ENCODE measurements at regions not wholly inside any gene's neighbourhood (a gene's known extent, or its start where the extent isn't known, plus 50 kb on each side); places are given as distances from the start of the nearest gene placed in this dataset.
"Not testable (repeated sequence)": the region's sequence is repeated elsewhere in the genome, so short reads cannot be mapped to it uniquely, and the experiment has no call there.

DNA sequence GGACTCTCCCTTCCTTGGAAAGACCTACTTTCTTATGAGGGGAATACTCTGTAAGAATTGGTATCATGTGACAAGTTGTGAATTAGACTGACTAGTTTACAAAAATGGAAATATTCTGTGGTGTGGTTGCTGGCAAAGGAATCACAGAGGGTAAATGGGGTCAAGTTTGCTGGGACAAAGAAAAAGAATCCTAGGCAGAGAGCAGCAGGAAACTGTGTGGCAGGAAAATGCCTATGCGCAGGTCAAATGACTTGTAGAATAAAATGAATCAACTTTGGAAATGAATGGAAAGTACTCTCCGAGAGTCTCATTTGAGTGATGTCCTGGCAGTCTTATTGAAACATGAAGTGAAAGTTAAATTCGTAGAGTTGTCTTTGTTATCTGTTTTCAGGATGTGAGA is 1250.7 kb downstream of the UQCRFS1 start:
- DNase-seq, result no peak

DNA sequence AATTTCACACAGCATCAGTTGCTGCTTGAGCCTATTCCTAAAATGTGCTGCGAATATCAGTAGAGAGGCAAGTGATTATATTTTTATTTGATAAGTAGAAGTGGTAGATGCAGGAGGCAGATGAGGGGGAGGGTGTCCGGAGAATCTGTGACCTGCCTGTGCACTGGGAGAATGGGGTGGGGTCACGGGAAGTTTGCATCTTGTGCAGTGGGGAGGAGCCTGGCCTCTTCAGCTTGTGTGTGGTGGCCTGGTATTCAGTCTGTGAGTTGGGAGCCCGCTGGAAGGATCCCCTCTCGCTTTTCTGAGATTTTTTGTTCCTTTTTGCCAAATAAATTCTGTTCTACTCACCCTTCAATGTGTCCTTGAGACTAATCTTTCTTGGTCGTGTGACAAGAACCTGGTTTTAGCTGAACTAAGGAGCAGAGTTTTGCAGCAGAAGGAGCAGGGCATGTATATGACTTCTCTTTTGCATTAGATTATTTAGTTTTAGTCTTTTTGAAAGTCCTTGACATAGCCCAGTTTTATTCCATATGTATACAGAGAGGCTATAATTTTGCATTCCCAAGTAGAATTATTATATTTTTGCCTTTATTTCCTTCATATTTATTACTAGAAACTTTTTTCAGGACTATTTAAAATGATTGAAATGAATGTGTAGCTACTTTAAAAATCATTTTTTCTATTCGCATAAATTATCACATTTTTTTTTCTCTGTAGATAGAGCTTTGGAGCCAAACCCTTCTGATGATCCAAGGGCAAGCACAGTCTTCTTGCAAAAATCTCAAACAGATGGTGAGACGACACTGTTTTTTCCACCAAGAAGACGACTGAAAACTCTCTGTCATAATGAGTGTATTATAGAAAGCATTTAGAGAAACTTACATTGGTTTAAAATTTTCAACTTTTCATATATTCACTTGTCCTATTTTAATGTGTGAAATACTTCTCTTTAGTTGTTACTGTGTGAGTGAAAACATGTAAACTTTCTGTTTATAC is 1257.2 kb downstream of the UQCRFS1 start:
- no peak for DNase-seq

DNA sequence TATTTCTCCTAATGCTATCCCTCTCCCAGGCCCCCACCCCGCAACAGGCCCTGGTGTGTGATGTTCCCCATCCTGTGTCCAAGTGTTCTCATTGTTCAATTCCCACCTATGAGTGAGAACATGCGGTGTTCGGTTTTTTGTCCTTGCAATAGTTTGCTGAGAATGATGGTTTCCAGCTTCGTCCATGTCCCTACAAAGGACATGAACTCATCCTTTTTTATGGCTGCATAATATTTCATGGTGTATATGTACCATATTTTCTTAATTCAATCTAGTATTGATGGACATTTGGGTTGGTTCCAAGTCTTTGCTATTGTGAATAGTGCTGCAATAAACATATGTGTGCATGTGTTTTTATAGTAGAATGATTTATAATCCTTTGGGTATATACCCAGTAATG is 1270.3 kb downstream of the UQCRFS1 start:
- not testable (repeated sequence) for DNase-seq

DNA sequence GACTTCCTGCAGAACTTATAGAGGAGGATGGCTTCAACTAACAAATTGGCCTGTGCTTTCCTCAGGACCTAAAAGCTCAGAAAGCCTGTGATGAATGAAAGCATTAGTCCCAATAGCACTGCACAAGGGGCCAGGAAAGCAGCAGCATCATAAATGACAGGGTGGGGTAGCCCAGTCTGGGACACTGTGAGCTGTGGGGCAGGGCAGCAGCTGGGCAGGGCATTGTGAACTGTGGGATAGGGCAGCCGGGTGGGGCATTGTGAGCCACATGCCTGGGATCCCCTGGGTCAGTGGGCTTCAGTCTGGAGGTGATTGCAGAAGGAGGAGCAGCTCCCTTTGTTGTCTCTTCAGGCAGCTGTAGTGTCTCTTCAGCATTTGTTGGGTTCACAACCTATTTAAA is 1276.8 kb downstream of the UQCRFS1 start:
- DNase-seq, result no peak

DNA sequence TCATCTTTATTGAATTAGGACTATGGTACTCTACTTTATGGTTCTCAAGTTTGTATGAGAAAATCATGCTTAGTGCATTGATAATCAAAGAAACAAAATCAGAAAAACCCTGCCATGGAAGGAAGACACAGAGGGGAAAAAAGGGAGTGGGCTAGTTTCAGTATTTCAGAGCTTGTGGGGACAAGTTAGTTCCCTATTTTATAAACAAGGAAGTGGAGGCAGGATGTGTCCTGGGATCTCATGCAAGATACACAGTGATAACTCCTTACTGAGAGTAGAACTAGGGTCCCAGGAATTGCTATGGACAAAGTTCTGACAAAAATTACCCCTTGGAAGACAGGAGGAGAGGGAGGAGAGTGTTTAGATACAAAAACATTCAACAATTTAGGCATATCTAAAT is 1277.3 kb downstream of the UQCRFS1 start:
- no peak for DNase-seq

DNA sequence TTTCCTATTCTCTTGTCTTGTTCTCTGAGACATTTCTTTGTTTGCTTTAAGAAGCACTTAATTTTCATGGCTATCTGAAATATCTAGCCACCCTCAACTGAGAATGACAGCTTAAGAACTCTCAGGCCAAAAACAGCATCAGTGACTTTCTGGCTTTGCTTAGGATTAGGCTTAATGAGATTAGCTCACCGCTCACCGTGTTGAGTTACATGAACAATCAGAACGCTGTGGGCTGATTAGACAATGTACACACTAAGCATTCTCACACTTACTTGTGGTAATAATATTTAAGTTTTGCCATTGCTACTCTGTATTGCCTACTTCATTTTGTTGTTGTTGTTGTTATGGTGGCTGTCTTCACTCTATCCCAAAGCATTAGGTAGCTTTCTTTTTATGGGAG is 1283.6 kb downstream of the UQCRFS1 start:
- no peak for DNase-seq

DNA sequence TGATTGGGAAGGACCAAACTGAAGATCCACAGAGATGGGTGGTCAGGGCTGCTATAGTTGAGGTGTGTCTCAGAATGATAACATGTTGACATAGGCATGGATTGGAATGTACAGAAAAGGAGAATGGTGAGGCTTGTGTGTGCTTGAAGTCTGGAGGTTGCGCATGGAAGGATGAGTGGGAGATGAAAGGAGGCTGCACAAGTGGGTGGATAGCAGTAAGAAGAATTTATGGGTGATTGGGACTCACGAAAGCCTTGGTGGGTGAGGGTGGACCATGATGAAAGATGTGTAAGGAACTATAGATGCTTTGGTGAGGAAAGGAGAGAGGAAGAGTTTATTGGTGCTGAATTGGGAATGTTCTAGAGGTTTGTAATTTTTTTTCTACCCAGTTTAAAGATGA is 1287.7 kb downstream of the UQCRFS1 start:
- no peak for DNase-seq

DNA sequence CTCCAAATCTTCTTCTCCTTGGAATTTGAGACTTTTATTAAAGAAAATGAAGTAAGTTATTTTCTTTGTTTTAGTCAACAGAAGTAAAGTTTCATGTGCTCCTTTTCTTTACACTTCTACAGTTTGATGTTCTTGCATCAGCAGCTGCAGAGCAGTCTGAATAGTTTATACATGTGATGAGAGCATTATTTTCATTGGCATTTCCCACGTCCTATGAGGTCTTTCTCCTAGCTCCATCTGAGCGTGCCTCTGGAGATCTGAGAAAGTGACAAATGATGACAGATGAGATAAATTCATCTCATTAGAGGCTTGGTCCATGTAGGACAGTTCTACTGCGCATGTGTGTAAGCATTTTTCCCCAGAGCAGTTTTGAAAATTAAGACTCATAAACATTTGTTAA is 1290.0 kb downstream of the UQCRFS1 start:
- no peak for DNase-seq

DNA sequence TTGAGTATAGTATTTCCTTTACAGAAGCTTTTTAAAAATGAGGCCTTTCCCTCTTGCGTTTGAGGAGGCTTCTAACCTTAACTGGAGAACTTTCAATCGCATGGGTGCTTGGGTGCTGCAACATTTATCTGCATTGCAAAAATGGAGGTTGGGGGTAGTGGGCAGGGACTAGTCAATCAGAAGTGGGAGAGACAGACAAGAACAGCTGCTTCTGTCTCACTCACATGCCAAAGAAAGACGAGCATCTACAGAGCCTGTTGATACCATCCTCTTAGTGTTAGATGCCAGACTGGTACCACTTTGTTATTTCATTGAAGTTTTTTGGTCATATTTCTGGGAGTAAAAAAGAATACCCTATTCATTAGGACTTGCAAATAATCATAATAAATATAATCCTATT is 1292.2 kb downstream of the UQCRFS1 start:
- DNase-seq, result no peak

DNA sequence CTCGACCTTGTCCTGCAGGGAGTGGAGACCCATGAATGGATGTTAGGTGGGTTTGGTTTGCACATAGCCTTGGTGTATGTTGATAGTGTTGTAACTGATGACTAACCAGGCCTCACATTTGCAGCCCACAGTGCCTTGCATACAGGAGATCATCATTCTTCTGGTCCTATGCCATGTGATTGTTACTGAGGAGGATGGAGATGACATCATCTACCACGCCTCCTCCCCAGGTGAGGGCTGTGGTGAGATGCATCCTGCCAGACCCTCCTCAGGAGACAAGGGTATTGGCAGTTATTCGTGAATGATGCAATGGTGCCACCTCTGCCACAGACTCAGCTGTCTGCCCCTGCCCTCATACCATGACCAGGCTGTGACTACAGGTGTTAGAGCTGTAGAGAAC is 1294.1 kb downstream of the UQCRFS1 start:
- no peak for DNase-seq

DNA sequence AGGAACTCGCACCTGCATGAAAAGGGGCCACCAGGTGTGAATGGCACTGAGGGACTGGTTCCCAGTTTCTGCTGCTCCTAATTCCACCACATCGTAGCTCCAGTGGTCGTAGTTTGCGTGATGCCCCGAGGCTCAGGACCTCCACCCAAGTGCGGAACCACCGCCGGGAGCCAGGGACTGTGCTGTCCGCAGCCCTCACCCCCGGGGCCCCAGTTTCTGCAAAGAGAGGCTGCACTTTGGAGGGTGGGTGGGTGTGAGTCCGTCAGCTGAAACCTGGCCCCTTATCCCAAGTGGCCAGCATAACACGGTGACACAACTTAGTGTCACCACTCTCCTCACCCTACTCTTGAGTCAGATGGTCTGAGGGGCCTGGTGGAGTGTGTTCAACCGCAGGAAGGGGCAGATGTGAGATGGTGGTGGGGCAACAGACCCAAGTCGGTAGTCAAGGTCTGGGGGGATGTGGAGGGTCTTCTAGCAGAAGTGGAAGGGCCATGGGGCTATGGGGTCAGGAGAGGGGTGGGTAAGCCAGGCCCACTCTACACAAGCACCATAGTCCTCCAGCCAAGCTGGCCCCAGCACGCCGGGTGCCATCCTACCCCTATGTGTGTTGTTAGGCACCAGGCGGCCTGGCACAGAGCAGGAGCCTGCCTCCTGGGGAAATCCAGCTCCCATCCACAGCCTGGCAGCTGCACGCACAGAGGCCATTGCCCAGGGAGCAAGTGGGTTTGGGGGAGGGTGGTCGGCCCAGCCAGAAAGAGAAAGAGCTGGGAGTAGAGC is 1301.6 kb downstream of the UQCRFS1 start:
- no peak for DNase-seq

DNA sequence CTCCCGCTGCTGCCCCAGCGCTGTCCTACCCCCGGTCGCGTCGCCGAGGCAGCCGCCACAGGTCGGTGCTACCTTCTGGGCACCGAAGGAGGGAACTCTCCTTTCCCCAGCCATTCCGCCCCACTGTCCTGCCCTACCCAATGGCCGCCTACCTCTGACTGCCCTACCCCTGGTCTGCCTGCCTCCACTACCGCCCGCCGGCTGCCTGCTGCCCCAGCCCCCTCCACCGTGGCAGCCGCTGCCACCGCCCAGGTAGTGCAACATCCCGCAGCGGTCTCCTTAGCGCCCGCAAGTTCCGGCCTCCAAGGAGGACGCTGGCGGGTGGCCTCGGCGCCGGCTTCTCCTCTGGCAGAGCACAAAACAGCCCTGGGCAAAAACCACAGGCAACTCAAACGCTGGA is 1303.1 kb downstream of the UQCRFS1 start:
- DNase-seq, result no peak

DNA sequence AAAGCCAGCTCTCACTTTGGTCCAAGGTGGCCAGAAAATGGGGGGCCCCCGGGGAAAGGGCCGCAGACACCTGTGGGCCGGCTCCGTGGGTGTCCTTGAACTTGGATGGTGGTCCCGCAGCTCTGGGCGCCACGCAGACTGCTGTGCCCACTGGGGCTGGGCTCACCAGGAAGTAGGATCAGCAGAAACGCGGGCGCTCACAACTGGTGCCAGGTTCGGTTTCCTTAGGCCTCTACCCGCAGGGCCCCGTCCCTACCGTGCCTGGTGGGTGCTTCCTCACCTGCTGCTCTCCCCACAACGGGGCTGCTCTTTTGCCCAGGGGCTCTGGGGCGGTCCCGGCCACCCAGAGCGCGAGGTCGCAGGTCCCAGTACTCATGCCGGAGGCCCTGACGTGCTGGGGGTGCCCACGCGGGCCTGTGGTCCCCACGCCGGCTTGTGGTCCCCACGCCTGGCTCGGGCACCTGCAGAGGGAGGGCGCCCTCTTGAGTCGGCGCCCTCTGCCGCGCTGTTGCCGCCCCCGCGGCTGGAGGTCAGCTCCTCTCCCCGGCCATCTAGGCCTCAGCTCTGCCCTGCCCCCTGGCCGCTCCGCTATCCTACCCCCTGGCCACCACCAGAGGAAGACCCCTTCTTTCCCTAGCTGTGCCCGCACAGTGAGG is 1303.6 kb downstream of the UQCRFS1 start:
- DNase-seq, result no peak

DNA sequence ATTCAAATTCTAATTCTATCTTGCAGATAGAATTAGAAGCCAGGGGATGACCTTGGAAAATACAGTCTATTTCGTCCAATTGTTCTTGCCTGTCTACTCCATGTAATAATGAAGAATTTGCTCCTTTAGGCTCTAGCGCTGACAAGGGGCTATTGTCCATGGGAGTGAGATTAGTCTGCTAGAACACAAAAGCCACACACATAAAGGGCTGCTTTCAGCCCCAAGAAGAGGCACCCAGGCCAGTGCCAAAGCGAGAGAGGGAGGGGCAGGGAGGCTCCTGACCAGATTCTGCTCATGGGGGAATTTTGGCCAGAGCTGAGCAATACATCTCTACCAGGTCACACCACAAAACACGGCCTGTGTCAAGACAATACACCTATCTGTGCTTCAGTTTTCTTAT is 1306.9 kb downstream of the UQCRFS1 start:
- no peak for DNase-seq

DNA sequence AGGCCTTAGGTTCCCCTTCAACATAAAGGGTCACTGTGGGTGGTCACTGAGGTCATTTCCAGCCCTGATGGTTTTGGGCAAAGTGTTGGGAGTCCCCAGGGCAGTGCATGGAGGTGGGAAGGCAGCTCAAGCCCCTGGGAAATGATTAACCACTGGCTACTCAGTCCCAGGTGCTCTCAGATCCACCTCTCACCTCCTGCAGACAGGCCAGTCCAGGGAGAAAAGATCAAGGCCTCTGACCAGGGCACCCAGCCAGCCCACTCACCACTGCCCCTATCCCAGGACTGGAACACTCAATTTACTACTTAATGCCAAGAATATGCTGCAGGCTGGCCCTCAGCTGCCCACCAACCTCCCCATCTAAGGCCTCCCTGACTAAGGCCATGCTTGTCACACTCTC is 1307.9 kb downstream of the UQCRFS1 start:
- DNase-seq, result no peak

DNA sequence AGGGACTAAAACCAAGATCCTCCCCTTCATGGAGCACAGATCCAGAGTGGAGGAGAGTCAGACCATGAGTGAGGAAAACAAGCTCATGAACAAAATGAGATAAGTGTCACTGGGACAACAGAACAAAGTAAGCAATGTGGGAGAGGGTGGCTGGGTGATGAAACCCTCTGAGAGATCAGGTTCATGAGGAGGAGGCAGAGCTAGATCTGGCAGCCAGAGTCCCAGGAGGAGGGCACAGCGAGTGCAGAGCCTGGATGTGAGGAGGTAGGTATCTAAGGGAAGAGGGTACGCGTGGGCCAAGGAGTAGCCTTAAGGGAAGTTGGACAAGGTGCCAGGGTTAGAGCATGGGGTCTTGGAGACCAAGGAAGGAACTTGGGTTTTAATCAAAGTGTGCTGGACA is 1311.9 kb downstream of the UQCRFS1 start:
- DNase-seq, result no peak

DNA sequence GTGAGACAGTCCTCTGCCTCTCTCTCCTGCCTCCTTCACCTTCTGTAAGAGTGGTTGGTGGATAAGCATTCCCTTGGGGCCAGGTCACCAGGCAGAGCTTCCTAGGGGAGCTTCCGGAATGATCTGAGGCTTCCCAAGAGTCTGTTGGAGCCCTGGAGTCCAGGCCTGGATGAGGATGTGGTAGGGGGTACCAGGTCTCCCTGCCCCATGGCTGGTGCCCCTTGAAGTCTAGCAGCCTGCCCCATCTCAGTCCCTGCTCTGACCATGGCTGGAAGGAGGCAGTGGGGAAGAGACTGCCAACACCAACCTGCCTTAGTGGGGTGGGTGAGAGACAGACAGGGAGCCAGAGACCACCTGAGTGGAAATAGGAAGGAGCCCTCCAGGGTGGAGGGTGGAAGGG is 1316.9 kb downstream of the UQCRFS1 start:
- no peak for DNase-seq

DNA sequence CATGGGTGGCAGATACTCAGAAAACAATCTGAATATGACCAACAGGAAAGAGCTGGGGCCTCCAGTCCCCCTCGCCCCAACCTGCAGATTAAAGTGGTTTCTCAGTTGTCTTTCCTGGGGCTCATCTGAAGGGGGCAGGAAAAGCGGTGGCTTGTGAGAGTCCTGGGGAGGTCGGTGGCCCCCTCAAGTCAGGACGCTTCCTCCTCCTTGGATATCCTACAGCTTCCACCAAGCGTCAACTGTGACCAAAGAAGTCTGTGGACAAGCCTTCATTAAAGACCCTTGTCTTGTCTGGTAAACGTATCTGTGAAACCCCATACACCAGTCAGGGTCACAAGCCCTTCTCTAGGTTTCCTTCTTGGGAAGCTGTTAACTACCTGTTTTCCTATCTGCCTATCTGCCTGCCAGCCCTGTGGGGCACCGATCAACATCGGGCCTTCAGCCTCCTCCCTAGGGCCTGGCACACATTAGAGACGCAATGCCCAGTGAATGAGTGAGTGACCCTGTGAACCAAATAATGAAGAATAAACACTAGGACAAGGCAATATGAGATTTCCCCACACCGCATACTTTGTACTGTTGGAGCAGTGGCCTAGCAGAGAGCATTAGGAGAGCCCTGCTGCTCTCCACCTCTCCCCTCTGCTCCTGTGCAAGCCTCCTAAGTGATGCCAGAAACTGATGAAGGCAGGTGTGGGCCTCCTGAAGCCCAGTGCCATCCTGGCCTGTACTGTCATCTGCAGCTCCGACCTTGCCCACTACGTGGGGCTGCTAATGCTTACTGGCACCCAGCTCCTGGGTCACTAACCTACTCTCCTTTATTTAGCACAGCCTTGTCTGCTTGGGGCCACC is 1317.8 kb downstream of the UQCRFS1 start:
- DNase-seq, result no peak

DNA sequence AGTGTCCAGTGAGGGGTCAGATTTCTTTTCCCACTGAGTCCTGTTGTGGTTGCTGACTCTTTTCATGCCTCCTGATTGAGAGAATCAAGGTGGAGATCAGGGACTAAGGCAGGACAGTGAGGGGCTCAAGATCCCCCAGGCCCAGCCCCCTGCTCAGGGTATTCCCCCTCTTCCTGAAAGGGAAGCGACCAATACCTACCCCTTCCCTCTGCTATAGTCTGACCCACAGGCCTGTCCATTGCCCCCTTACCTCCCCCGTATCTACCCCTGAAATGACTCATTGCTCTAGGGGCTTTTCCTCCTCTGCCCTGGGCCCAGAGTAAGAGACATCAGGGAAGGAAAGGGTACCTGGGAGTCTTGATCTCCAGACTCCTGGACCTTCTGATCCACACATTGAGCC is 1320.5 kb downstream of the UQCRFS1 start:
- DNase-seq, result no peak

DNA sequence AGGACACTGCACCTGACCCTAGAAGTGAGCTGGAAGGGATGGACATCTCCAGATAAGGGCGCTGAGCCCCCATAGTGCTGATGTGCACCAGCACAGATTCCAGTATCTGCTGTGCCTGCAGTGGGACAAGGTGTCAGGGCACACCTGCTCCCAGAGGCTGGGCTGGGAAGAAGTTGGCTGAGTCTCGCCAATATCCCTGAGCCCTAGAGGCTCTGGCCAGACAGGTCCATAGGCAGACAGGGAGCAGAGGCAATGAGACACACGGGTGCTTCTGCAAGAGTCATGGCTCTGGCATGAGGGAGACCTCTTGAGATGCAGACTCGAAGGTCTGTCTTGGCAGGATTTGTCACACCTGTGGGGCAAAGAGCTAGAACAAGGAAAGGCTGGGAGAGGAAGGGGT is 1321.5 kb downstream of the UQCRFS1 start:
- no peak for DNase-seq

DNA sequence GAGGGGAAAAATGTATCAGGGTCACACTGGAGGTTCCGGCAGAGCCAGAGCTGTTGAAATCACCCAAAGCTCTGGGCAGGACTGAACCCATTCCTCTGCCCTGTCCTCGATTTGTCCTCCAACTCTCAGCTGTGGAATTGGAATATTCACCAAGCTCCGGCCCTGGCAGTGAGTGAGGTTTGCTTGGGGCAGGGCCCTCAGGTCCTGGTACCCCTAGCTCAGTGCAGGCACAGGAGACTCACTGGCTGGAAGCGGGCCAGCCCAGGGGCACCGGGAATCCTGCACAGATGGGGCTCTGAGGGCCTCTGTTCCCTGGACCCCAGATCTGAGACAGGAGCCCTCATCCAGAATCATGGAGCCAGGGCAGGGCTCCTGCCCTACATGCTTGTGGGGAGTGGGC is 1322.3 kb downstream of the UQCRFS1 start:
- no peak for DNase-seq

DNA sequence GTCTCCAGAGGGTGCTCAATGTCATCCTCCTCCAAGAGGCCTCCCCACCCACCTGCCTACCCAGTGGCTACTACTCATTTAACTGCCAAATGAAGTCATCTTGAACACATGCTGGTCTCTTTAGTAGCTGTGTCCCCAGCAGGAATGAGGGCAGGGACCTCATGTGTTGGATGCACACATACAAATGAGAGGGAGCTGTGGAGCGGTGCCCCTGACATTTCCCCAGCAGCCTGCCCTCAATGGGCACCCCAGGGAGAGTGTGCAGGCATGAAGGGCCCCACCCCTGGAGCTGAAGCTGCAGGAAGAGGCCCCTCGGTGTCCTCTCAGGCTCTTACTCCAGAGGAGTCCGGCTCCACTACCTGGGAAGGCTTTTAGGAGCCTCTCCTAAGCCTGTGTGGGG is 1322.7 kb downstream of the UQCRFS1 start:
- DNase-seq, result no peak

DNA sequence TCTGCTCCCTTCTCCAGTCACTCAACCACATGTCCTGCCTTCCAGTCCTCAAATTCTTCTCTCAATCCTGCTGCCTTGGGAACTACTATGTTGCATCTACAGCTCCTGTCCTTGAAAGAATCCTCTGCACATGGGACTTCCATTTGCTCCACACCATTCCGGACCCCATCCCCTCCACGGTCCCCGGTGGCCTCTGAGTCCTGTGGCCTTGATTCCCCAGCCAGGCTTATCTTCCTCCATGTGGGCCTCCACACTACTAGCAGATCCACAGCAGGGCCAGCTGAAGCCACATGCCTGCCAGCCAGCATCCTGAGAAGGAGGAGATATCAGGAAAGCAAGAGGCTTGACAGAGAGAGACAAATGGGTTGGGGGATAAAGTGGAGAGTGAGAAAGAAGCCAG is 1323.8 kb downstream of the UQCRFS1 start:
- DNase-seq, result no peak
